ENCODE measurements at regions not wholly inside any gene's neighbourhood (a gene's known extent, or its start where the extent isn't known, plus 50 kb on each side); places are given as distances from the start of the nearest gene placed in this dataset.
A peak's percentile ranks its signal among the peaks of the same experiment; 100 is the strongest.
"Not testable (repeated sequence)": the region's sequence is repeated elsewhere in the genome, so short reads cannot be mapped to it uniquely, and the experiment has no call there.

- peak; percentile 46 for DNase-seq (ENCODE audit: low spot score)
These were observed 163.4 kb upstream of the CIBAR2 start for GRCh38 chr16:85275533-85276249.

GRCh38 chr16:85276258-85276657 lies 164.0 kb upstream of the CIBAR2 start:
- DNase-seq (ENCODE audit: low spot score): no peak

- DNase-seq (ENCODE audit: low spot score): no peak
These were observed 164.4 kb upstream of the CIBAR2 start for GRCh38 chr16:85276721-85277120.

- DNase-seq (ENCODE audit: low spot score): no peak
These were observed 166.6 kb upstream of the CIBAR2 start for GRCh38 chr16:85278839-85279238.

GRCh38 chr16:85279402-85279801 lies 167.1 kb upstream of the CIBAR2 start:
- no peak for DNase-seq (ENCODE audit: low spot score)

- DNase-seq (ENCODE audit: low spot score): peak; percentile 35
These were observed 167.7 kb upstream of the CIBAR2 start for GRCh38 chr16:85279825-85280545.

- DNase-seq (ENCODE audit: low spot score): no peak
These were observed 168.9 kb upstream of the CIBAR2 start for GRCh38 chr16:85281181-85281580.

- DNase-seq (ENCODE audit: low spot score): no peak
These were observed 170.6 kb upstream of the CIBAR2 start for GRCh38 chr16:85282842-85283241.

GRCh38 chr16:85283305-85284050 lies 171.2 kb upstream of the CIBAR2 start:
- DNase-seq (ENCODE audit: low spot score): no peak

- no peak for DNase-seq (ENCODE audit: low spot score)
These were observed 172.0 kb upstream of the CIBAR2 start for GRCh38 chr16:85284141-85284817.

- no peak for DNase-seq (ENCODE audit: low spot score)
These were observed 173.4 kb upstream of the CIBAR2 start for GRCh38 chr16:85285681-85286065.

- DNase-seq (ENCODE audit: low spot score): peak; percentile 51
These were observed 174.0 kb upstream of the CIBAR2 start for GRCh38 chr16:85286066-85286831.

- no peak for DNase-seq (ENCODE audit: low spot score)
These were observed 174.9 kb upstream of the CIBAR2 start for GRCh38 chr16:85286951-85287814.

- not testable (repeated sequence) for DNase-seq (ENCODE audit: low spot score)
These were observed 175.5 kb upstream of the CIBAR2 start for GRCh38 chr16:85287815-85288109.

GRCh38 chr16:85288341-85288868 lies 176.1 kb upstream of the CIBAR2 start:
- DNase-seq (ENCODE audit: low spot score): no peak

- DNase-seq (ENCODE audit: low spot score): peak; percentile 56
These were observed 176.8 kb upstream of the CIBAR2 start for GRCh38 chr16:85288869-85289660.

- no peak for DNase-seq (ENCODE audit: low spot score)
These were observed 177.7 kb upstream of the CIBAR2 start for GRCh38 chr16:85289760-85290625.

GRCh38 chr16:85290626-85291301 lies 178.5 kb upstream of the CIBAR2 start:
- DNase-seq (ENCODE audit: low spot score): no peak

All from mucosa of gallbladder (tissue), 1 donor.